NCI-H2196 treated with DMSO at 0.1 percent for 48 hours (cell line): ENCODE measurements at regions not wholly inside any gene's neighbourhood (a gene's known extent, or its start where the extent isn't known, plus 50 kb on each side); places are given as distances from the start of the nearest gene placed in this dataset.
"Not testable (repeated sequence)": the region's sequence is repeated elsewhere in the genome, so short reads cannot be mapped to it uniquely, and the experiment has no call there.

Experiments used
- DNase-seq: peaks from one replicate; lab custom pipeline; 2025; ENCODE audit not compliant: unreplicated experiment; lab: John Stamatoyannopoulos, UW

DNA sequence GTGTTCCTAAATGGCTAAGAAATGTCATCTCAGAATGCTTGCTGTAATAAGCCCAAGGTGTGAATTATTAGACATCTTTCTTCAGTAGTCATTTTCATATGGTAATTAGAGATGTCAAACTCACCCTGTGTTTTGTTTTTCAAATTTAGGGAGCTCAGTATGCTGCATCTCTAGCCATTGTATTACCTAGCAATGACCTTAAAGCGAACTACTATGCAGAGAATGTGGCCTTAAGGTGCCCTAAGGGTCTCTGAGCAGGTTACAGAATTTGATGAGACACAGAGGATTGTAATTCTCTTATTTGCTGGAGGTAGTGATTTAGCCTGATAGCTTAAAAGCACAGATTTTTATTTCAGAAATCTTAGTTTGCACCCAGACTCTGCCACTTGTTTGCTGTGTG, 1052.6 kb upstream of the DDX18 start:
- no peak for DNase-seq

DNA sequence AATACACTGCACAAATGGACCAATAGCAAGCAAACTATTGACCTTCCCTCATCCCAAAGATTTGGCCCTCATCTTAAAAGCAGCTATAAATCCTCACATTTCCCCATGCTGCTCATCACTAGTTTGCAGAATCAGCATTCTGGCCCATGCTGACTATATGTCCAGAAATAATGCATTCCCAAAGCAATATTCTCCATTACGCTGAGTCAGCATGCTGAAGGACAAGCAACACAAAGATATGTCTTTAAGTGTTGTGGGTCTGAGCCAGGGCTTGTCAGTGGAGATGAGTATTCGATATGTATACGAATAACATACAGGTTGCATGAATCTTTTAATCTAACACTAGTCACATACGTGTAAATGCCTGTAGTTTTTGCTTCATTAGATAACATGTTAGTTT, 1045.0 kb upstream of the DDX18 start:
- DNase-seq, result no peak

DNA sequence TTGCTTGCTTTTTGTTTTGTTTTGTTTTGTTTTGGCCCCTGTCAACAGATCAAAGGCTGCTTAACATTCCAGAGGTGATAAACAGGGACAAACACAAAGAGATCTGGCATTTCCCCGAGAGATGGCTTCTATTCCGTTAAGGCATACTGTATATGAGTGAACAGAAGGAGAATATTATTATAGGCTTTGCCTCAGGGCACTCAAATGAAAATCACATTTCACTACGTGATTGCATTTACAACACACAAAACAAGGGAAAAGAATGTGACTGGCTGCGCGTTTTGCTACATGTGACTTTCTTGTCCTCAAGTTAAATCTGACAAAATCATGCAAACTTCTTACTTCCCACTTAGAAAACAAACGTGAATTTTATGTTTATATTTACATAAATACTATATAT, 1037.9 kb upstream of the DDX18 start:
- DNase-seq, result no peak

DNA sequence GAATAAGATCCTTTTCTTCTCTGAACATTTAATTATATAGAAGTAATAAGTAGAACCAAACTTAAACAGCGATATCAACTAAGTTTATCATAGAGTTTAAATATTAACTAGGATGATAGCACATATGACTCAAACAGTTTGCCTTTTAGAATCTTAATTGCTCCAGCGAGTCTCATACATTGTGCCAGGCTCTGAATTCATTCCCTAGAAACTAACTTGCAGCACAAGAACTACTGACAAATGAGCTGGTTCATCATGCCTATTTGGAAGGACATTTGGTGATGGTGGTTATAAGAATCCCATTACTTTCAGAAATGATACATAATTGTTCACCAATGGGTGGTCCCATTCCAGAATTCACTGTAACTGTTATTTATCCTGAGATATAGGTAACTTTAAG, 1026.6 kb upstream of the DDX18 start:
- DNase-seq, result no peak

DNA sequence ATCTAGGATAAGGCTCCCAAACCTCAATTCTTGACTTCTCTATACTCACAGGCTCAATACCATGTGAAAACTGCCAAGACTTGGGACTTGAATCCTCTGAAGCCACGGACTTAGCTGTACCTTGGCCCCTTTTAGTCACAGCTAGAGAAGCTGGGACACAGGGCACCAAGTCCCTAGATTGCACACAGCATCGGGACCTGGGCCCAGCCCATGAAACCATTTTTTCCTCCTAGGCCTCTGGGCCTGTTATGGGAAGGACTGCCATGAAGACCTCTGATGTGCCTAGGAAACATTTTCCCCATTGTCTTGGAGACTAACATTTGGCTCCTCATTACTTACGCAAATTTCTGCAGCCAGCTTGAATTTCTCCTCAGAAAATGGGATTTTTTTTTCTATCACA, 1011.8 kb upstream of the DDX18 start:
- DNase-seq, result no peak

DNA sequence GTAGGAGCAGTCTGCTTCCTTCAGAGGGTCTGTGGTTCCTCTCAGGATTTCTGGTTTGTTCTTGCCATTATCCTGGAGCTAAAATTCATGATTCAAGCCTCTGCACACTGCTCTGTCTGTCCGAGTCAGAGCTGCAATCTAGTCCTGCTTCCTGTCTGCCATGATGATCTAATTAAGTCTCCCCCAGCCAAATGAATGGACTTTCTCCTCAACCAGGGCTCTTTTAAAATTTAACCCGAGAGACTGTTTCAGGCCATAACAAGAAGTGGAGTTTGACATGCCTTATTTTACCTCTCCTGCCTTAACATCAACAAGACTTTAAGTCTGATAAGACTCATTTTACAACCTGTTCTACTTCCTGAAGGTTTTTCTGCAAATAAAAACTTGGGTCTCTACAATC, 1009.6 kb upstream of the DDX18 start:
- no peak for DNase-seq

DNA sequence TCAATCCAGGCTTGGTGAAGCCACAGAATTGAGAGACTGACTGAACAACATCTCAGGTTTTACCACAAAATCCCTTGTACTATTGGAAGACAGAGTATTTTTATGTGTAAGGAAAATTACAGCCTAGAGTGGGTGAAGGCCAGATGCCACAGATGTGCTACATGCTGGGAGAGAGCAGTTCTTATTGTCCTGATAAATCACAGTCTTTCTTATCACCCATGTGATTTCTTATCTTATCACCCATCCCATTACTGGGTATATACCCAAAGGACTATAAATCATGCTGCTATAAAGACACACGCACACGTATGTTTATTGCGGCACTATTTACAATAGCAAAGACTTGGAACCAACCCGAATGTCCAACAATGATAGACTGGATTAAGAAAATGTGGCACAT, 1008.0 kb upstream of the DDX18 start:
- DNase-seq, result not testable (repeated sequence)

DNA sequence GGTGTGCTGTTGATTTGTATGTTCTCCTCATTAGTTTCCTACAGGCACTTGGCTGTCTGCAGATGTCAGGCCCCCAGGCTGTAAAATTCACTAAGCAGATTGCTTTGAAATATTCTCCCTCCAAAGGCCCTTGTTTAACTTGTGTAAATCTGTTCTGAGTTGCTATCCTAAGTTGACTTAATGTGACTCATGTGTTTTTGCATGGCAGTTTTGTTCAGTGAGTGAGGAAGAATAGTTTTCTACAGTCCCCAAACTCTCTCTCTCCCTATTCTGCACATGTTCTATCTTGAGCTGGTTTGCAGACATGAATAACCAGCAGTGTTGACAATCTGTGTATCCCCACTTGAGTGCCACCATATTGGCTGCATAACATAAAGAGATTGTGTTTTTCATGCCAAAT, 1005.4 kb upstream of the DDX18 start:
- no peak for DNase-seq

DNA sequence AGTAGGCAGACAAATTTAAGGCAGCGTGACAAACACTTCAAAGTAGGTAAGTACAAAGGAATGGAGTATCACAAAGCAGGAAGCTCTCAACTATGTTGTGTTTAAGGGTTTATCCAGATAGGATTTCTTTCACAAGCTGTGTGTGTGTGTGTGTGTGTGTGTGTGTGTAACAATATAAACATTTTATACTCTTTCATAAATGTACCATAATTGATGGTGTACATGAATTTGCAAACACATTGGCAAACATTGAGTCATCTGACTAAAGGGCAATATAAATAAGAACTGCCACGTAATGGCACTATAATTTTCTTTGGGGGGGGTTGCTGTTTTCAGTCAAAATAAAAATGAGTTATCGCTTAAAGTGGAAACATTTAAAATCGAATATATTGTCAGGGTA, 1004.4 kb upstream of the DDX18 start:
- DNase-seq, result no peak

DNA sequence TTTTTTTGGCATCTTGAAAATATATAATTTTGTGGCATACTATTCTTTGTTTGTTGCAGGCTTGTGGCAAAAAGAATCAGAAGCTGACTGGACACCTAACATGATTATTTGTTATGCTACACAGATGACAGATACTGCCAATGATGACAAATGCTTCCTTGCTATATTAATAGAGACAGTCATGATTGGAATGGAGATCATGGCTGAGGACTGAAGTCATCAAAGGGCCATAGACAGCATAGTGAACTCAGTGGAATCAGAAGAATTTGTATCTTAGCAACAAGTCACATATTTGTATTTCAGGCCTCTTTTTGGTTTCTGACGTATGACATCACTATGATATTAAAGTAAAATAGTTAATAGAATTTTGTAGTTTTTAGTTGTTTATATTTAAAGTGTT, 1003.8 kb upstream of the DDX18 start:
- DNase-seq, result no peak

DNA sequence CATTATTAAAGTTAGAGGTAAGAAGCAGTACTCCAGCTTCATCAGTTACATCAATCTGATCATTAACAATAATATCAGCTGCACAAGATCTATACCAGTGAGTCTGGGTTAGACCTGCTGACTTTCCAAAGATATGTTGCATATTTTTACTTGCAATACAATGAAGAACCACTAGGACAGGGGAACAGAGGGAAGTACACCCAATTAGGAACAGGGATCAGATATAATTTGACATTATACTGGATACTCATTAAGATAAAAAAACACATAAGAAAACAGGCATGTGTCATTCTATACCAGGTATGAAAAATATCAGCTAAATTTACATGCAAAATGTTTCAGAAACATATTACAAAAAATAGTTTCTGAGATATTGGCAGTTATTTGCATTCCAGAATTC, 995.1 kb upstream of the DDX18 start:
- no peak for DNase-seq

DNA sequence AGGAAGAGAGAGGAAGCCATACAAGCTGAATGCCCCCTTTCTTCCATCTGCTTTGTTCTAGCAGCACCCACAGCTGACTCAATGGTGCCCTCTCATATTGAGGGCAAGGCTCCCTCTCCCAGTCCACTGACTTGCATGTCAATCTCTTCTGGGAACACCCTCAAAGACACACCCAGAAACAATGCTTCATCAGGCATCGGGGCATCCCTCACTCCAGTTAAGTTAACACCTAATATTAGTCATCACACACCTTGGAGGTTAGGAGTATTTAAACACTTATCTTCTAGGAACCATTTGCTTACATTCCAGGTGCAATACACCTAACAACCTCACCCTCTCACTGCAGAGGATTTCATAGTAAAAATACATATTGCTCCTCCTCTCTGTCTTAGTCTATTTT, 993.5 kb upstream of the DDX18 start:
- DNase-seq, result no peak

DNA sequence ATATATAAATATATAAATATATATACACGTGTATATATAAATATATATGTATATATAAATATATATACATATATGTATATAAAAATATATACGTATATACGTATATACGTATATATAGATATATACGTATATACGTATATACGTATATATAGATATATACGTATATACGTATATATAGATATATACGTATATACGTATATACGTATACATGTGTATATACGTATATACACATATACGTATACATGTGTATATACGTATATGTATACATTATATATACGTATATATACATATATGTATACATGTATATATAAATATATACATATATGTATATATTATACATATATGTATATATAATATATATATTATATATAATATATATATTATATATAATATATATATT, 984.9 kb upstream of the DDX18 start:
- not testable (repeated sequence) for DNase-seq

DNA sequence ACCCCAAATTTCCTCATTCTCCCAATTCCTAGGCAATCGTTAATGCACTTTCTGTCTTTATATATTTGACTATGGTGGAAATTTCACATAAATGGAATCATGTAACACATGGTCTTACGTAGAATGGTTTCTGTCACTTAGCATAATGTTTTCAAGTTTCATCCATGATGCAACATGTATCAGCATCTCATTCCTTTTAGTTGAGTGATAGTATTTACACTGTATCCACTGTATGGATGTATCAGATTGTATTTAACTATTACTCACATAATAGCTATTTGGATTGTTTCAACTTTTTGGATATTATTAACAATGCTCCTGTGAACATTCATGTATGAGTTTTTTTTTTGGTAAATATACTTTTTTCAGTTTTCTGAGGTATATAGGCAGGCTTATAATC, 982.3 kb upstream of the DDX18 start:
- DNase-seq, result no peak

DNA sequence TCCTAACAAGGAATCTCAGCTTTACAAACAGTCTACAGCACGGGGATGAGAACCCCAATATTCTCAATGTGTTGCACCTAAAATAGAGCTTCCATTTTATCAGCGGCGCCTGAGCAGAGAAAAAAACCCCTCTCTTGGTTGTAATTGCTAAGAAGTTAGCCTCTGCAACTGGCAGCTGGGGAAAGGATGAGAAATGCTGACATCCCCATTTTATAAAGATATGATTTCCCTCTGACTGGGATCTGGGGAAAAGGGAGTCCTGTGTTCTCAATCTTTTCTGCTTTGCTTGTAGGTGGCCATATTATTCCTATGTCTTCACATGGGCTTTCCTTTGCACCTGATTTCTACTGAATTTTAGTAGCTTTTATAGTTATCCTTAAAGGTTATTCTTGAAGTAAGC, 981.4 kb upstream of the DDX18 start:
- DNase-seq, result no peak

DNA sequence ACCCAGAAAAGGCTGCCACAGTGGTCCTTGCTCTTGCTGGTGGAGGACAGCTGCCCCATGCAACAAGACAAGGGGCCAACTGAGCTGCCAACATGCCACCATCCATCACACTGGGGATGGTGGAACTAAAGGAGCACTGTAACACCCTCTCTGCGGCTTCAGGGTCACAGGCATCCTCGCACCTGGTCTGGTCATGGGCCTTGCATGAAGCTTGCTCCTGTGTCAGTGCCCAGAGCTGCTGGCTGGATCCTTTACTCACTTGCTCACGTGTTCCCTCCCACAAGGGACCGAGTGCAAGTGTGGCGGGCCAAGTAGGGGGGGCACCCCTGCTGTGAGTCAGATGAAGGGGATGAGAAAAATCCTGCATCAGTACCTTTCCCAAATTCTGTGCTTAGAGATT, 972.3 kb upstream of the DDX18 start:
- no peak for DNase-seq

DNA sequence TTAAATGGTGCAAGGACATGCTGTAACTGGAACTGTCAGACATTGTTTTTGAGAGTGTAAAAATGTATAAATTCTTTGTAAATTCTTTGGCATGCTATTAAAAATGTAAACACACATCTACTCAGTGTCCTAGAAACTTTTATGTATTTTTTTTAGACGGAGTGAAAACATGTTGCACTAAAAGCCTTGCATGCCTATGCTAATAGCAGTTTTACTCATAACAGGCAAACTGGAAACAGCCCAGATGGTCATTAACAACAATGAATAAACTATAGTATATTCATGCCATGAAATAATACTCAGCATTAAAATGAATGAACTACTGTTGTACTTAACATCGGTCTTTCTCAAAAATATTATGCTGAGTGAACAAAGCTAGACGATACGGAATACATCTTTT, 954.8 kb upstream of the DDX18 start:
- DNase-seq, result no peak

DNA sequence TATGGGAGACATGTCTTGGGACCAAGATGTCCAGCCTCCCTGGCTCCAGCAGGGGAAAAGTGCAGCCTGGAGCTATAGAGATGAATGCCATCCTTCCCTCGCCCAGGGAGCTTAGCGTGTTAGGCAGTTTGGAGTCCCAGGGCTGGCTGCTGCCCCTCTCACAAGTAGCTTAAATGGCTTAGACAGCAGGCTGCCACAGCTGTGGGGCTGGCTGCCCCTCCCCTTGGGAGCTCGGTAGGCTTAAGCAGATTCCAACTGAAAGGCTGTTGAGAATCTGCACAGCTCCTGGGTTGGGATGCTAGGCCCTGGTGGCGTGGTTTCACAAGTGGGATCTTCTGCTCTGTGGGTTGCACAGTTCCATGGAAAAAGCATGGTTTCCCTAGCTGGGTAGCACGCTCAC, 940.5 kb upstream of the DDX18 start:
- DNase-seq, result no peak

DNA sequence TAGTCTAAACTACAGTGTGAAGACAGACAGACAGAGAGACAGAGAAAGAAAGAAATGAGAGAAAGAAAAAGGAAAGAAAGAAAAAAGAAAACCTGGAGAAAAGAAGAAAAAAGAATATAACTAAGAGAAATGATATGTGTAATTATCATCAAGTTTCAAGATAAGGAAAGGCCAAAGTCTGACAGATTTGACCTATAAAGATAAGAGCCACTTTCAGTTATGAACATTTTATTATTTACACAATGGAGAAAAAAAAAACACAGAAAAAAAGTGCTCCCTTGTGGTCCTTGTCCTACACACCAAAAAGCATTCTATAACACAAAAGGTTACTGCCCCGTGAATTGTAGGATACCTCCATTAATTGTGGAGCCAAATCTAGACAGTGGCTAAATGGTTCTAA, 937.2 kb upstream of the DDX18 start:
- no peak for DNase-seq

DNA sequence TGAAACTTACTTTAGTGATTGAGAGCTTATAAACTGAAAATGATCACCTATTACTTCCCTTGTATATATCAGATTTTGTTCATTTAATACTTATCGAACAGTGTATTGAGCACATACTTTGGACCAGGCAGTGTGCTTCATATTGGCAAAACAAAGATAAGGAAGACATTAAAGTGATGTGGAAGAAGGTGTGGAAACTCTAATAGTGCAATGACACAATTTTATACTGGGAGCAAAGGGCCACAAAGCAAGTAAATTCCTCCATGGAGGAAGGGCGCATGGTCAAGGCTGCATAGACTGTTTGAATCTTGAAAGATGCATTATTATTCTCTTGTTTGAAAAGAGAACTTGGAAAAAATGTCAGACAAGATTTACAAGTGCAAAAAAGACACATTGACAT, 936.5 kb upstream of the DDX18 start:
- DNase-seq, result no peak

DNA sequence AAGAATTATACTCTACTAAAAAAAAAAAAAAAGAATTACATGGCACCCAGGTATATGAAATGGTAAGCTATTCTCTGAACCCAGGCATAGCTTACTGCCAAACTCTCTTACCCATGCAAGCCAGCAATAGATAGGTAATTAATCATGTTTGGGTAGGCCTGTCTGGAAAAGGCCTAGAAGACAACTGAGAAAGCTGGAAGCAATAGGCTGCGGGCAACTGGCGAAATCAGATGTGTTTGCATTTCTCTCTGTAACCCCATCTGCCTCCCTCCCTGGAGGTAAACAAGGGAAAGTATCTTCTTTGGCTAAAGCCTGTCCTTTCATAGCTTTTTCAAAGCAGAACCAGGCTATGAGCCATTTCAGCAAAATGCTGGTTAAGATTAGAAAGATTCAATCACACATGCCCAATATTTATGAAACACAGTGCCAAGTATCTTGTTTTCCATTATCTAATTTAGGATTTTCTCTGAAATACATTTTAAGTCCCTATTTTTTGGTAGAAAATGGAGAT, 934.8 kb upstream of the DDX18 start:
- no peak for DNase-seq

DNA sequence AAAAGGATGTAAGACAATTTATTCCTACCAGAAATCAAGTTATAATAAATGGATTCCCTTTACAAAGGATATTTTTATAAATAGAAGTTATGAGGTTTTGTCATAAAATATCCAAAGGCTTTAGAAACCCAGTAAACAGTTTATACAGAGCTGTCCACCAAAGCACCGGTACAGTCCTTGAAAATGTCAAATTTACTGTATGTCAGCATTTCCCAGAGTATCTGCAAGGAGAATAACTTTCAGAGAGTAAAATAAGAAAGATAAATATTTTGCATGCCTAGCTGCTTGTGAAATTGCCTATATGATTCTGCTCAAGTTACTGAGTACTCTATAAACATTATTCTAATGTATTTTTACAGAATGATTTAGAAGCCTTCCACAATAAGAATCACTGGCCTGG, 923.3 kb upstream of the DDX18 start:
- no peak for DNase-seq

DNA sequence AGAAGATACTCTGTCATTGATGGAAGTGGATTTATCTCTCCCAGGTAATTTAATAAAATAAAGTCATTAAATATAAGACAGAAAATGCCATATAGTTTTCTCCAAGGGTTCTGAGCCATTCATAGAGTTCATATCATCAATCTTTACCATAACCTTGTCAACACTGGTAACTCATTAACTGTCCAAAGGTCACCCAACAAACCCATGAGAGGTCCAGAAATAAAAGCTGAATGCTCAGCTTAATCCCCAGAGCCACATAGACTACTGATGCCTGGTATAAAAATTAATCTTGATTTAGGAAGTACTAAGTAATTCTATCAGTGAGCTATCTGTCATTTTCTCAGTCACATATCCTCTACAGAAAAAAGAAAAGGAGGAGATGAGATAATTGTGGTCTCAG, 903.0 kb upstream of the DDX18 start:
- DNase-seq, result no peak

DNA sequence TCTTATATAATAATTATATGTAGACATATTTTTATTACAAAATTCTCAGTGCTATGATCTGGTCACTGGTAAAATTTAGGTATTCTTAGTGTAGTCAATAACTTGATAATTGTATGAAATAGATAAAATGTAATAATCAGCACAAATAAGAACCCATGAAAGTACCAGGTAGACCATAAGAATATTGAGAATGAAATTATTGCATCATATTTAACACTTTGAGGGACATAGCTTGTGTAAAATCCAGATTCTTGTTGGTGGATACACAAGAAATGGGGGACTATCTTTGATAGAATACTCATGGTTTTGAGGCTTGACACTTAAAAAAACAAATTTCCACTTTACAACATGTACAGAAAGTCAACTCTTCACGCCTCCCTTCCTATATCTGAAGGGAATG, 898.8 kb upstream of the DDX18 start:
- no peak for DNase-seq
